ENCODE measurements at regions not wholly inside any gene's neighbourhood (a gene's known extent, or its start where the extent isn't known, plus 50 kb on each side); places are given as distances from the start of the nearest gene placed in this dataset.

DNA sequence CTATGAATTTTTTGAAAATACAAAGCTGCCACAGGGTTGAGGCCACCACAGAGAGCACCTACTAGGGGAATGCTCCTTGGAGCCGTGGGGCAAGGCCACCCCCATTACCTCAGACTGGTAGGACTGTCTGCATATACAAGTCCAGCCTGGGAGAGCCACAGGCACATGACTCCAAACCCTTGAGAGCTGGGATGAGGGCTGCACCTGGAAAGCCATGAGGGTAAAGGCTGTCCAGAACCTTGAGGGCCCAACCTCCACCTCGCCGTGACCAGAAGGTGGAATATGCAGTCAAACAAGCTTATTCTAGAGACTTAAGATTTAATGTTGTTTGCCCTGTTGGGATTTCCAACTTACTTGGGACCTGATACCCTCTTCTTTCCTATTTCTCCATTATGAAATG, 69.5 kb upstream of the TSLP start:
- no peak for TF ChIP-seq CTCF (IDR thresholded peaks at IDR 0.05; ENCODE audit: low read depth, low read length)
- TF ChIP-seq EZH2phosphoT487 (IDR thresholded peaks at IDR 0.05; ENCODE audit: low read depth), result no peak
